Stimulated activated CD4-positive, alpha-beta T cell treated with anti-CD3 and anti-CD28 coated beads, Interleukin-1b, Interleukin-23, amount 100 ng/mL, for 24 hours (primary cell): ENCODE measurements at regions not wholly inside any gene's neighbourhood (a gene's known extent, or its start where the extent isn't known, plus 50 kb on each side); places are given as distances from the start of the nearest gene placed in this dataset.
A peak's percentile ranks its signal among the peaks of the same experiment; 100 is the strongest.

Source experiments
- DNase-seq, 4 experiments: peaks; one replicate each; pipeline ENCODE4 v3.0.0-alpha.2; 2020; ENCODE audit warnings: low read depth in 4 of 4, low spot score in 1 of 4

DNA sequence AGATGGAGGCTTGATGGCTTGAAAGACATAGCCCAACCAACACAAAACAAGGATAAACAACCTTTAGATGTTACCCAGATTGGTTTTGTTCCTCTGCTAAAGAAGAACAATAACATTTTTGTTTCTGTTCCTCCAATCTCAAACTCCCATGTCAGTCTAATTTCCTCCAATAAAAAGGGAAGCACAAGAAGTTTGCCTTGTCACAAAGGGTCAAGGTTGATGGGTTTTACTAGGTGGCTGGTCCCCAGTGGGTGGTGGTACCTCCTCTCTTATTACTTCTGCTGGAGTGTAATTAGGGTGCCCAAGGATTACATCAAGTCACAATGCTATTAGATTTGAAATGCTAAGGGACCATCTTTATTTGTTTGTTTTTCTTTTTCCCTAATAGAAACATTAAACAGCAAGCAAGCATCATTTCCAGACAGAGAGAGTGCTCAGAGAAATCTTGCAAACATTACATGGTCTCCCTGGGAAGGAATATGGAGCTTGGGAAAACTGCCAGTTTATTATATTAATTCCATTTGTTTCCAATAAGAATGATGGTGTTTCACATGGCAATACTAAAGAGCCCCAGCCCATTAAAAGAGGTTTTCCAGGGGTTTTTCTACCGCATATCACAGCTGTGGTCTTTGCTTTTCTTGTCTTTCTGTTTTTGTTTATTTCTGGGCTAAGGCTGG lies 78.3 kb upstream of the AOAH start:
- DNase-seq = no peak

DNA sequence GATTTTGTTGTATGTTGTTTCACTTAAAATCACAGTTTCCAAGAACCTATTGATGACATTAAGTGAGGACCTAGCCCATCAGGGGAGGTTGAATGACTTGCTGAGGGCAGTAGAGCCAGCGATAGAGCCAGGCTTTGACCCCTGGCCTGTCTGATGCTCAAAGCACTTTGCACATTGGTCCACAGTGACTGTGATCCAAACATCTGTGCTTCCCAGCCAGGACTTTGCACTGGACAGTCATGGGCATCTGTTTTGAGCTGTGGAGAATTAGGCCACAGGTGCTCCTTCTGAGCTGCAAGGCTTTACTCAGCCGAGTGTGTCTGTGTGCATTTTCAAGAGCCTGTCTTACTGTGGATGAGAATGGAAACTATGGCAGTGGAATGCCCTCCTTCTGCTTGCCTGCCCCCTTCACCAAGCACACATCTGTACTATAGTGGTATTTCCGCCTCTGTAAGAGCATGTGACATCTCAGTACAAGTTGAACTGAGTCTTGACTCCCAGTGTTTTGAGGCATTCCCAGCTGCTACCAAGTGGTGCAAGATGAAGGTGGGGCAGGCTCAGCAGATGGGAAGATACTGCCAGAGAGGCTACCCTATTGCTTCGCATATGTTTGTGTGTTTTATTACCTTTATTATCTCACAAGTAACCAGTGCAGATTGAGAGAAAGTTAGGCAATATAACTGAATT lies 72.7 kb upstream of the AOAH start:
- no peak for DNase-seq

DNA sequence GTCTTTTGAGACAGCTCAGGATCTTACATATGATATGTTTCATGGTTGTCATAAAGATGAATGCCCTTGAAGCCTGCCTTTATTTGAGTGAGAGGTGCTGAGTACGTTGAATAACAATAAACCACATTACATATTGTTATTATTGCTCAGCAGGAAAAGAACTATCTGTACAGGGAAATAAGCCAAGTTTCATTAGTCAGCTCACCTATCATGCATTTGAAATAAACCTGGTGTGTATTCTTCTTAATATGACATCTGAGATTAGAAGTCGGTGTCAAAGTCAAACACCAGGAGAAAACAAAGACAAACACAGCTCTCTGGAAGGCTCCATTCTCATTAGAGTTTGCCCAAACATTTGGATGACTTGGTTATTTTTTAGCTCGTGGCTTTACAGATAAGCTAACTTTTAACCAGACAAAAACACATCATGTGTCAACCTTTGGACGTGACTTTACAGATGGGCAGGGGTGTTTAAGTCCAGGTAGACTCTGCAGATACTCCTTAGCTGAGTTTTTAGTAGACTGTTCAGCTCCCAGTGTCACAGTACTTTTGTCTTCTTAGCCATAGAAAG lies 71.2 kb upstream of the AOAH start:
- no peak for DNase-seq

DNA sequence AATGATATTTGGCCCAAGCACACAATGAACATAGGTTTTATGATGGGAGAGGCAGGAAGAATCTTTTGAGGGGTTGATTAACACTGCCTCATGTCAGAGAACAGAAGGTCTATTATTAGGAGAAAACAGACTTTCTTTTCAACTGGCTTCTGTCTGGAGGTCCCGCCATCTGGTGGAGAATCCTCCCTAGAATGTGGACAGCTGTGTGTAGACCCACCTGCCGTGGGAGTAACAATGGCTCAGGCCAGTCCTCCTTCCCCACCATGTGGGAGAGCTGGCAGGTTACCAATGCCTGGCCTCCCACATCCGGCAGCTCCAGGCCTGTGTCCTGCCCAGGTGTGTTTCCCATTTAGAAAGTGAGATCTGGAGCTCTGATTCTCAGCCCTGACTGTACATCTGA lies 70.4 kb upstream of the AOAH start:
- DNase-seq = no peak

DNA sequence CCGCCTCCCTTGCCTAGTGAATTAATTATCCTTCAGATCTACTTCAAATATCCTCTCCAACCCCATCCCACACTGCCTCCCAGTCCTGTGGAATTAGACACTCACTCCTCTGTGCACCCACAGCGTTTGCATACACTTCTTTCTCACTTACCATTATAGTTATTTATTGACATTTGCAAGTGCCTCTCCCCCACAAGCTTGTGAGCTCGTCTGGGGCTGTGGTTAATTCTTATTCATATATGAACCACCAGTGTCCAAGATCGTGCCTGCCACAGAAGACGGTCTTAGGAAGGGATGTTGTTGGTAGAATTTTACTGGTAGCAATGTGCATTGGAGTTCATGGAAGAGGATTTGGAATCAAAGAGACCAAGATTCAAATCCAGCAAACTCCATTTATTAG lies 68.1 kb upstream of the AOAH start:
- no peak for DNase-seq

DNA sequence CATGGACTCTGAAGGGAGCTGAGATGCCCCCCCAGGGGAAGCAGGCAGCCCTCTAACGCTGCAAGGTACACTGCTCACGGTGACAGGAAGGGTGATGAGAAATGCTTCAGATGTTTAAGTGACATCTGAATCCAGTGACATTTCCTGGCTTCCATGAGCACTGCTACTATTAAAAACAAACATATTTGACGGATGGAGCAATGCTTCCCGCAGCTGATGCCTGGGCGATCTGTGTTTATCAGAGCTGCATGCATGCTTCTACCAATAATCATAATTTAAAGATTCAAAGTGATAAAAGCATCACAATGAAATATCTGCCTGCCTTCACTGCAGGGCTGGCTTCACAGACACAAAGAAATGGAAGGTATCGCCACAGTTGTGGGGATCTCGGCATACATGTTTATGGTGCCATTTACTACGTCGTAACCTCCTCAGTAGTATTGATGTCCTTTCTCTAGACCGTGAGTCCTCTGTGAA lies 66.1 kb upstream of the AOAH start:
- DNase-seq = no peak

DNA sequence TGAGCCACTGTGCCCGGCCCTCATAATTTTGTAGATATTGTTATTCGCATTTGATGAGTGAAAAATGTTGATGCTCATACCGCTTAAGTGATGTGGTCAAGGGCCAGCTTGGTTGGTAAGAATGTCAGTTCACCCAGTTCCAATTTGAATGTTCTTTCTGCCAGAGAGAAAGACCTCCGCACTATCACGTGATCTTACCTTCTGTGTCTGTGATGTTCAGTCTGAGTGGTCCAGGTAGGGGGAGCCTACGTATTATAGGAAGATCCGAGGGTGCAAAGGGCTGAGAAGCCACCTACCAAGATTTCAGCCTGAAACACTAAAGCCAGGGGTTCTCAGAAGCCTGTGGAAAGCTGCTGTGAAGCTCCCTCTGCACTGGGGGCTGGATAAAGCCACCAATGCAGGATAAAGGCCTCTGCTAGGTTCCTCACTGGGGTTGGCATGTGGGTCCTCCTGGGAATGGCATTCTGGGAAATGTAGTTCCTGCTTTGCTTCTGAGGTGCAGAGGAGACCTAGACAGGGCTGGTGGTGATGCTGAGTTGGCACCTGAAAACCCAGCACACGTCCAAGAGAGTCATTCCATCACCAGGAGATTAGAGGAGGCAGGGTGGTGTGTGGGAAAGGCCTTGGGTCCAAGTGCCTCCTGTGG lies 64.7 kb upstream of the AOAH start:
- no peak for DNase-seq

DNA sequence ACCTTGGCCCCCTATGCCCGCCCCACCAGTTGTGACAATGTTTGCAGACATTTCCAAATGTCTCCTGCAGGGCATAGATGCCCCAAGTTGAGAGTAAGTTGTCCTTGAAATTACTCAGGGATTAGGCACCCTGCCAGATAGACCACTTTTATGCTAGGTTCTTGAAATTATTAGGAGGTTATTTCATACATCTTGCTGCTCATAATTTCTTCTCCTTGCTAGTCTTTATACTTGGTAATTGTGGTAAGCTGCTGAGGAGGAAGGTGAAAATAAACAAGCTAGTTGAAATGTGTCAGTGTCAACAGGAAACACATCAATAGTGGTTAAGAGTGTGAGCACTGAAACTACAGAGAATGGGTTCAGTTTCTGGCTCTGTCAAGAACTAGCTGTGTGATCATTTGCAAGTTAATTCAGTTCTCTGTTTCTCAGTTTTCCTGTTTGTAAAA lies 63.7 kb upstream of the AOAH start:
- no peak for DNase-seq

DNA sequence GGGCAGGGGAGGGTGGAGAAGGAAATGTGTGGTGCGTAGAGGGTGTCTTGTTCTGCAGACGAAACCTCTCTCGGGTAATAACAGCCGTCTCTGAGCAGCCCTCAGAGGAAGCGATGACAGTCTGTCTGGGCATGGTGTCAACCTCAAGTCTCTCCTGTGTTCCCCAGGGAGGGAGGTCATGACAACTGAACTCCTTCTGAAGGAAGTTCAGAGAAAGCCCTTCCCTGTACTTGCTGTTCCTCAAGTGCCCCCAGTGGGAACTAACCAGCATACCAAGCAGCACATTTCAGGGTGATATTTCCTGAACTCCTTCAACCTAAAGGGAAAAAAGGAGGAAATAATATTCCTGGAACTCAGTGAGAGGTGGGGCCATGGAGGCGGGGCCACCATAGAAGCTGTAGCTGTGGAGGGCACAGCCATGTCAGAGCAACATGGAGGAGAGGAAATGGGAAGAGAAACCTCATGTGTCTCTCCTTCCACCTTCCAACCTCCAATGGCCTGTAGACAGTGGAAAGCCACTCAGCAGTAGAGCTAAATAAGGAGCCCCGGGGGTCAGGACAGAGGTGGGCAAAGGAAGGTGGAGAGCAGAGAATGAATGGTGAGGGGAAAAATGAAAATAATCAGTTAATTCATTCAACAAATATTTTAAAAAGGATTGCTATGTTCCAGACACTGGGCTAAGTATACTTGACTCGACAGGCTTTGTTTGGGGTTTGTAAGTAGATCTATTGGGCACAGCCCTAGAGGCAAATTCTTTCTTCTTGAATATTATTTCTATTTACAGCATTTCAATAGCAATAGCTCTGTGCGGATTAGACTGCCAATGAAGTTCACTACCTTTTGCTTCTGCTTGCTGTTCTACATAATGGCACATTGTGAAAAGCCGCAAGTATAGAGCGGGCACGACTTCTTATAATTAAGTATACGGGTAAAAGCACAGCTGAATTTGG lies 61.0 kb upstream of the AOAH start:
- peak in 3 of 4 experiments; percentile 10 to 19 (median 11) for DNase-seq

DNA sequence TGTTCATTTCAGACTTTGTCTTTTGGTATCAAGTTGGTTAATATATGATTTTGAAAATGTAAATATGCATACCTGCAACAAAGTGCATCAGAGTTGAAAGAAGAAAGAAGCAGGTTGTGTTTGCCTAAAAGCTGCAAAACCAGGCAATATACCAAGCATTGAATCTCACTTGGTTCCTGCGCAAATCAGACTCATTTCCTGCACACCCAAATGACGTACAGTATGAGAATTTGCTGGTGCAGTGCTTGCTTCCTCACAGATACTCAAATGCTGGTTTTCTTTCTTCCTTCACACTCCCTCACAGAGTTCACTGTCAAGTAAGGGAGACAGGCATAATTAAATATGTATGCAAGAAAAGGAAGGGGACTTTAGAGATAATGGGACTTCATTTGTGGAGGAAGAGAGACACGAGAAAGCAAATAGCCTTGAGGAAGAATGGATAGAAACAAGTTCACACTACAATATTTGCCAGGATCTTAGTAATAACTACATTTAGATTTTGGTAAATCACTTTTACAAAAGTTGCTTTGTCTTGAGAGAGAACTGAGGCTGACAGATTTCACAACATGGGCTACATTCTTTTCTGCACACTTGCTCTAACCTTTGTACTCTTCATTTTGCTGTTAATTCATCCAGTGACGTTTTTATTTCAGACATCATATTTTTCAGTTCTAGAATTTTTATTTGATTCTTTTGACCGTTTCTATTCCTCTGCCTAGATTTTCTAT lies 56.9 kb upstream of the AOAH start:
- no peak for DNase-seq

DNA sequence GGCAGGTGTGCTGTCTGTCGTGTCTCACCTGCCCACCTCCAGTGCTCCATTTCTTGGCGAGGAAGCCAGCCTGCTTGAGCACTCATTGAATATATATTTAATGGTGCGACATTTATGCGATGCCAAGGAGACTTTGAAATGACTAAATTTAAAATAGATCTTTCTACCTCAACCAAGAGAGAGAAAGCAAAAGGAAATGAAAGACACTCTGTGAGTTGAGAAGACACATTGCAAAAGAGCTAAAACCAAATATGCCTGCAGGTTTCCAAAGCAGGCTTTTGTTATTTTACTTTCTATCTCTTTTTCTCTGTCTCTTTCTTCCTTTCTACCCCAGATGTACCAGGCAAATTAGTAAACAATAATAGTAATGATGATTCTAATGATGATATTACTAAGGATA lies 53.6 kb upstream of the AOAH start:
- DNase-seq = no peak

DNA sequence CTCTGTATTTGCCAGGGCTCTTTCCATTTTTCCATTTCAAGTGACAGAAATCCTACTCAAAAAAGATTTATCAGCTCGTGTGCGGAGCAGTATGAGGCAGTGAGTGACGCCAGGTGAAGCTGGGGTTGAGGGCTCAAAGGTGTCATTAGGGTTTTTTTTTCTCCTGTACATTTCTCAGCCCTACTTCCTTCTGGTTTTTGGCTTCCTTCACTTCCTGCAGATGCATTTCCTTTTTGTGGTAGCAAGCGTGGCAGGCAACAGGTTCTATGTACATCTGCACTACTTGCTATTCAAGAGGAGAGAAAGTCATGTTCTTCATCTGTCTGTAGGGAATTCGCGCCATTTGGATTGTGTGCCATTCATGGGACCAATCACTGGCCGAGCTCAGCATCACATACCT lies 52.8 kb upstream of the AOAH start:
- DNase-seq = no peak

DNA sequence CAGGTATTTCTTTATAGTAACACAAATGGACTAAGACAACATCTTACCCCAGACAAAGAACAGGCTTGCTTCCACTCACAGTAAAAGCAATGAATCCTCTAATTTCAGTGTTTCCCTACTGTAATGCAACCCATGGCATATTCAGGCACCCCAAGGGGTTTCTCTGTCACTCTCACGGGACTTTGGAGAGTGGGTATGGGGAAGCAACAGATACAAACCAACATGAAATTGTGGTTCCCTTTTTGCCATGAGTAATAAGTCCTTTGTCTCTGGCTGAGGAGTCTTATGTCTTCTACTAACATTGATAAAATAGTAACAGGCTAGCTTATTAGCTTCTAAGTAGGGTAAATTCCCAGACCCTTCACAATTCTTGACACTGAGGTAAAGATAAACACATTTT lies 51.4 kb upstream of the AOAH start:
- no peak for DNase-seq

DNA sequence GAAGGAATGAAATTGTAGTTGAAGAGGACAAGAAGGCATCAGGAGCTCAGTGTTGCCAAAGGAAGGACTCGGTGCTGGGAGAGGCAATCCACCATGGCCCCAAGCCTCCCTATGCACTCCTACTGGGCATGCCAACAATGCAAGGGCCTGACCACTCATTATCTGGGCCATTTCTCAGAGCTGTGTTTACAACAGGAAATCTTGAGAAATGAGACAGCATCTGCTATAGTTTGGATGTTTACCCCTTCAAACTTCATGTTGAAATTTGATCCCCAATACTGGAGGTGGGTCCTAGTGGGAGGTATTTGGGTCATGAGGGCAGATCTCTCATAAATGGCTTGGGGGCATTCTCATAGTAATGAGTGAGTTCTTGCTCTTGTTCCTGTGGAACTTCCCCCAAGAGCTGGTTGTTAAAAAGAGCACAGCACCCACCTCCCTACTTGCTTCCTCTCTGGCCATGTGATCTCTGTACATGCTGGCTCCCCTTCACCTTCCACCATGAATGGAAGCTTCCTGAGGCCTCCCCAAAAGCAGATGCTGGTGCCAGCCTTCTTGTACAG lies 50.8 kb upstream of the AOAH start:
- DNase-seq = no peak
